WTC11 (cell line): ENCODE measurements at regions not wholly inside any gene's neighbourhood (a gene's known extent, or its start where the extent isn't known, plus 50 kb on each side); places are given as distances from the start of the nearest gene placed in this dataset.

Source experiments
- CBFB ChIP-seq: sonication (generic); formaldehyde crosslinking; IDR thresholded peaks from 2 replicates; pipeline ENCODE4 v1.8.1; 2022; ENCODE audit warnings: mild to moderate bottlenecking, low read depth, missing genetic modification reagents
- CDX4 ChIP-seq: fragments of 250-450 bp; sonication (Bioruptor Pico); IDR thresholded peaks from 2 replicates; pipeline ENCODE4 v1.9.0; 2021; ENCODE audit warnings: moderate library complexity, mild to moderate bottlenecking, inconsistent platforms, borderline replicate concordance
- CREB1 ChIP-seq: sonication (generic); formaldehyde crosslinking; IDR thresholded peaks from 2 replicates; pipeline ENCODE4 v1.8.0; 2023; ENCODE audit warnings: mild to moderate bottlenecking, missing genetic modification reagents
- CREM ChIP-seq: sonication (generic); formaldehyde crosslinking; IDR thresholded peaks from 2 replicates; pipeline ENCODE4 v1.8.1; 2022; ENCODE audit warnings: mild to moderate bottlenecking, missing genetic modification reagents, moderate library complexity
- CTCF ChIP-seq: fragments of 200-600 bp; IDR thresholded peaks from 2 replicates; pipeline ENCODE4 v1.8.0; 2022; ENCODE audit warnings: antibody characterized with exemption
- EMX1 ChIP-seq: fragments of 250-450 bp; sonication (Bioruptor Pico); IDR thresholded peaks from 2 replicates; pipeline ENCODE4 v1.8.0; 2021; ENCODE audit warnings: mild to moderate bottlenecking
- JUN ChIP-seq: sonication (generic); formaldehyde crosslinking; IDR thresholded peaks from 2 replicates; pipeline ENCODE4 v1.8.0; 2023; ENCODE audit warnings: mild to moderate bottlenecking, missing genetic modification reagents
- MLX ChIP-seq: sonication (generic); formaldehyde crosslinking; IDR thresholded peaks from 2 replicates; pipeline ENCODE4 v1.8.1; 2023; ENCODE audit warnings: mild to moderate bottlenecking, missing genetic modification reagents, moderate library complexity
- PRDM15 ChIP-seq: sonication (generic); formaldehyde crosslinking; IDR thresholded peaks from 2 replicates; pipeline ENCODE4 v1.8.0; 2022; ENCODE audit warnings: missing genetic modification reagents
- RELA ChIP-seq: sonication (generic); formaldehyde crosslinking; IDR thresholded peaks from 2 replicates; pipeline ENCODE4 v1.8.1; 2022; ENCODE audit warnings: missing genetic modification reagents, mild to moderate bottlenecking, borderline replicate concordance
- SP1 ChIP-seq: sonication (generic); formaldehyde crosslinking; conservative IDR thresholded peaks from 2 replicates; pipeline ENCODE4 v1.8.1; 2022; ENCODE audit warnings: missing genetic modification reagents
- USF2 ChIP-seq: sonication (generic); formaldehyde crosslinking; IDR thresholded peaks from 2 replicates; pipeline ENCODE4 v1.8.1; 2023; ENCODE audit warnings: mild to moderate bottlenecking, missing genetic modification reagents, moderate library complexity
- ZBTB21 ChIP-seq: sonication (generic); formaldehyde crosslinking; IDR thresholded peaks from 2 replicates; pipeline ENCODE4 v1.8.1; 2023; ENCODE audit warnings: mild to moderate bottlenecking, missing genetic modification reagents, borderline replicate concordance

- TF ChIP-seq CDX4 = no peak
- TF ChIP-seq CTCF = peak; percentile 81
- no peak for TF ChIP-seq PRDM15
- TF ChIP-seq ZBTB21 (CRISPR knock-in tag) = no peak
- TF ChIP-seq CREM = no peak
- TF ChIP-seq MLX (CRISPR knock-in tag) = no peak
- TF ChIP-seq EMX1 = no peak
- no peak for TF ChIP-seq CREB1
- TF ChIP-seq USF2 (CRISPR knock-in tag) = no peak
- TF ChIP-seq RELA = no peak
- no peak for TF ChIP-seq JUN (CRISPR knock-in tag)
- TF ChIP-seq SP1 (CRISPR knock-in tag) = no peak
- TF ChIP-seq CBFB = no peak
Measured at GRCh38 chr2:84314901-84315330, 144.2 kb downstream of the SUCLG1 start.
